GM18502 (cell line): ENCODE measurements at regions not wholly inside any gene's neighbourhood (a gene's known extent, or its start where the extent isn't known, plus 50 kb on each side); places are given as distances from the start of the nearest gene placed in this dataset.

Source experiments
- ATAC-seq: cut with Tn5 transposase; IDR thresholded peaks from one replicate; pipeline ENCODE4 v1.9.1; 2021; ENCODE audit warnings: mild to moderate bottlenecking; ENCODE audit not compliant: unreplicated experiment, poor library complexity

DNA sequence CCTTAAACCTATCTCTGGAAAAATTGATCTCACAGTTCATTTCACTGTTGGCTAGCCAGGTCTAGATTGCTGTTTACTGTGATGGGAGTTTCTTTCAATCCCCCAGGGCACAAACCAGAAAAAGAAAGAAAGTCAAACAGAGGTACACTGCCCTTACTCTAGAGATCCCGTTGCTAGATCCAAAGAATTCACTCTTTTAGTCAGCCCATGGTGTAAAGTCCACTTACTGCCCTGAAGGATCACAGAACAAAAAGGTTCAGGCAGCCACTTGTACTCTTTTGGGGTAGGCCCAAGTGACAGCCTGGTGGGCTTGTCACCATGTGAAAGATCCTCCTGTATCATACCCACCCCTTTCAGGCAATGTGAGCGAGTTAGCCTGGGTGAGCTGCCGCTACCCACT, 162.6 kb upstream of the CCDC179 start:
- no peak for ATAC-seq

DNA sequence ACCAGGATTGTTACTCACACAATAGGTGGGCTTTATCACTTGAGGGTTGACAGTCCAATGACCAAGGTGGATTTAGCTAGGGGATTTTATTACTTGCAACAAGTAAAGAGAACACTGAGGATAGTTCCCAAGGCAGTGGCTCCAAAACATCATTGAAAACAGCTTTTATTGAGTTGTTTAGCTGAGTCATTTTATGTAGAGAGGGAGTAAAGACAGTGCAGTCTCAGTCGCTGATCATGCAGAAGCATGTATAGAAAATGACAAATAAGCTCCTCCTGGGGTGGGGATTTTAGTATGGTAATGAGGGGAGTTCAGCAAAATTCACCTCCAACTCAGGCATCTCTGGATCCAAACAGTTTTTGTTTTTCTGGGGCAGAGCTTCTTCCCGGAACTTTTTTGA, 163.0 kb upstream of the CCDC179 start:
- no peak for ATAC-seq

DNA sequence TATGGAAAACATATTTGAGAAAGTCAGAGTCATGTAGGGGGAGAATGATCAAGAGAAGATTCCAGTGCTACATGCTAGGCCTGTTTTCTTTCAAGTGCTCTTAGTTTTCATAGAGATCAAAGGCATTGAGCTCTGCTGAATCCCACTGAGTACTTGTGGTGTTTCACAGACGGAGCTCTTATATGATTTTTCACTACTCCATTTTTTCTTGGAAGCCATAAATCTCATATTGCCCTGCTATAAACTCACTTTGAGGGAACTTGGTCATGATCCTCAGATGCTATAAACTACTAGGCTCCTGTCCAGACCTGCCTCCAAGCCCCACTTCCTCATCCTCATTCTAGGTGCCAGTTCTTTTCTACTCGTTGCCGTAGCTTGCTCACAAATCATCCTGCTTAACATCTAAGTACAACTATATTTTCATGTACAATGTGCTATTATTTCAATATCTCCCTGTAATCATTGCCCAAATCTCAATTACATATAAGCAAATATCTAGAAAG, 180.8 kb upstream of the CCDC179 start:
- no peak for ATAC-seq

DNA sequence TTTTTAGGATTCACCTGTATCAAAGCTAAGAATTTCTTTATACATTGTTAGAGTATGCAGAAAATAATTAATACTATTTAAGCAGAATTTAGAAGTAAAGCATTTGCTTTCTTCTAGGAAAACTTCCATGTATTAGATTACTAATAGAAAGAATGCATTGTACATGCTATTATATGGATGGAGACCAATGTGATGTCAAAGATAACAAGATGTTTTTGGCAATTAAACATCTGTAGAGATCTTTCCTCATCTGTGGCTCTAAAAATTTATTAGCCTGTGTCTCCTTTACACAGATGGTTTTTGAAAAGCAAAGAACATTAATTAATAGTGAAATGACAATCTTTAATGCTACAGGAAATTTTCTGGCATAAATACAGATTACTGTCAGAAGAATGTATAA, 198.4 kb upstream of the CCDC179 start:
- no peak for ATAC-seq

DNA sequence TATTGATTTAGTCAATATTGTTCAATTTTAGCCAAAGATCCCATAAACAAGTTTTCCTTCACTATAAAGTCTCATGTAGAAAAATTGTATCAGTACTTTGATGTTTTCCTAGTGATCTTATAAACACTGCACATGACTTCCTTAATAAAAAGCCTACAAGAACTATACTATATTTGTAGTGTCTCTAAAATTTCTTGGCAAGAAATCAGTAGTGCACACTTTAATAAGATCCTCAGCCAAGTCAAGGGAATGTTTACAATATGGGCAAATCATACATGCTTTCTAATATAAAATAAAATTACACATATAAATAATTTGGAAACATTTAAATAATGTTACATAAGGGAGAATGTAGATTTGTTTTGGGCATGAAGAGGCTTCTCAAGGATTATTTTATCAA, 203.0 kb upstream of the CCDC179 start:
- ATAC-seq, result no peak

DNA sequence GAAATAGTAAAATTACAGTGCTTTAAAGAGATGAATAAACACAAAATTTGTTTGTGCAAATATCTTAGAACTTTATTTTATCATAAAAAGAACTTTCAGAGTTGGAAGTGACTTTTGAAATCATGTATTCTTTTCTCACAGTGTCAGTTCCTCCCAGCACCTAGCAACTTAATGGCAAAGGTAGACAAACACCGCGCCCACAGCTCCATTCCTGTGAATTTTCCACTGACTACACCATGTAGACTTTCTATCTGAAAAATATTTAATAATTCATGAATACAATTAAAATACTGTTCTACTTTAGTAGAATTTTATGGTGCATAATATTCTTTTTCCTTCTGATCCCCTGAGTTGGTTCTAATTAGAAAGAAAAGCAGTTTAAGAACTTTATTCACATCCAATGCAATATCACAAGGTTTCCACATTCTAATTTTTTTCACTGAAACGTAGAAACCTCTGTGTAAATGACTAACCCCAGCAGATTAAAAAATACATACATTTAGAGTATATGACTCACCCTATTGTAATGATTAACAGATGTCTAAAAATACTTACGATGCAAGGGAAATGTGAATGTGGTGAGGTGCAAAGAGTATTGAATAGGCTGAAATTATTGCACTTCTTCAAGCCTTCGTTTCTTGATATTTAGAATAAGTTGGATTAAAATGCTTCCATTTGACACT, 218.2 kb upstream of the CCDC179 start:
- peak; percentile 72 for ATAC-seq

DNA sequence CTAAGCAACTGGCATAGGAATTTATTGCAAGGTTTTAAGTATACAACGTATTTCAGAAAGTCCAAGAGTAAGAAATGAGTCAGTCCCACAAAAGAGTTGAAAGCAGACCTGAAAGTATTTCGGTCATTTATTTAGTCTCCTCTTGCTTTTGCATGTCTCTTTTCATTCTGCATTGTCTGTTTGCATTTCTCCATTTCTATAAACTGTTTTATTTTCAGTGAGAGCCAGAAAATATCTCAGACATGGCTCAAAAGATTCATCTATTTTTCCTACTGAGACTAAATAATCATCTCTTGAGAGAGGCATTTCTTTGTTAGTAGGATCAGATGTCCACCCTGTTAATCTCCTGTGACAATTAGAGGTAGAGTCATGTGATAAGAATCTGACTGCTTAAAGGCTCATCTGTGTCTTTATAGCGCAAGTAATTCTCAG, 219.1 kb upstream of the CCDC179 start:
- ATAC-seq, result peak; percentile 77

DNA sequence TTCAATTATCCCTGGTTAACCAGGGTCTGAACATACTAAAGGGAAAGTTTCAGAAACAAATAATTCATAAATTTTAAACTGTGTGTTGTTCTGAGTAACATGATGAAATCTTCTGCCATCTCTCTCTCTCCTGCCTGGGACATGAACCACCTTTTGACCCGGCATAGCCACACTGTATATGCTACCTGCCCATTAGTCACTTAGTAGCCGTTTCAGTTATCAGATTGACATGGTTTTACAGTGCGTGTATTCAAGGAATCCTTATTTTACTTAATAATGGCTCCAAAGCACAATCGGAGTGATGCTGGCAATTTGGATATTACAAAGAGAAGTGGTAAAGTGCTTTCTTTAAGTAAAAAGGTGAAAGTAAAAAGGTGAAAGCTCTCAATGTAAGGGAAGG, 227.1 kb upstream of the CCDC179 start:
- ATAC-seq, result no peak

DNA sequence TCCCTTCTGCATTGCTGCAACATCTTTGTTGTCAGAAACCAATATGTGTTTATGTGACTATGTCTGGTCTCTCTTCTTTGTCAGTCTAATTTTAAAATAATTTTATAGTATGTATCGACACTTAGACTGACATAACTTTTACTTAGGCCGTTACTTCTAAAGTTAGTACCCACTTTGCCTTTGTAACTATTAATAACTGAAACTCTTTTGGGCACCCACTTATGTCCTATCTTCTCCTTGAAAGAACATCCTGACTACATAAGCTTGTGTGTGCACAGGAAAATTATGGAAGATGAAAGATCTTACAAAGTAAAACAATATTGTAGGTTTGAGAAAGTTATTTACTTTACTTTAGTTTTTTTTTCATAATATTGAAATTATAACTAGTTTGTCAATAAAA, 230.4 kb upstream of the CCDC179 start:
- no peak for ATAC-seq

DNA sequence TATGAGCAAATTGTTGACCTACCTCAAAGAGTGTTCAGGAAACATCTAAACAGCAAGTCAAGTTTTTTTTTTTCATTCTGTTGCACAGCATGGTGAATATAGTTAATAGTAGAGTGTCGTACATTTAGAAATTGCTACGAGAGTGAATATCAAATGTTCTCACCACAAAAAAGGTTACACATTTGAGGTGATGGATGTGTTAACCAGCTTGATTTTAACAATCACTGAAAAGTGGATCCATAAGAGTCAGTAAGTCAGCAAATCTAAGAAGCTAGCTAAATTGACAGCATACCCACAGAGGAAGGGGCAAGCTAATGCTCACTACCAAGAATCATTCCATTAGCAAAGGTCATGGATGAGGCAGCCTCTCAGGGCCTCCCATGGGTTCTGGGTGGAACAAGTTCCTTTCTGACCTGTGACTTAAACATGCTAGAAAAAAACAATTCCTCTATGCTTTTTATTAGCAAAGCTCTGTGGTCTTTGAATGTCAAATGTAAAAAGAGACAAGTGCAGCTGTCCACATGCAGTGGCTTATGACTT, 235.4 kb upstream of the CCDC179 start:
- no peak for ATAC-seq

DNA sequence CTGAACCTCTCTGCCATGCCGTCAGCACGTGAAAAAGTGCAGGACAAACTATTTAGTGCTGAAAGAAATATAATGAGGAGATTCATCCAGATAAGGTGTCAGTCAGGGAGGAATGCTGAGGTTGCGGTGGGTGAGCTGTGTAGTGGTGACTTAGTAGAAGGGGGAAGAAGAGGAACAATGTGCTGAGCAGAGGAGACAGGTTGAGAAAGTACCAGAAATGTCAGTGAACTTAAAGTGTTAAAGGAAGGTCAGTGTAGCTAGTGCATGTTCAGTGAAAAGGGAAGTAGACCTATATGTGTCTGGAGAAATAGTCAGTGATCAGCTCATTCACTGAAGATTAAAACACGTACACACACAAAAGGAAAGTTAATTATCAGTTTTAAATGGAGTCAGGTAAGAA, 237.6 kb upstream of the CCDC179 start:
- ATAC-seq, result no peak

DNA sequence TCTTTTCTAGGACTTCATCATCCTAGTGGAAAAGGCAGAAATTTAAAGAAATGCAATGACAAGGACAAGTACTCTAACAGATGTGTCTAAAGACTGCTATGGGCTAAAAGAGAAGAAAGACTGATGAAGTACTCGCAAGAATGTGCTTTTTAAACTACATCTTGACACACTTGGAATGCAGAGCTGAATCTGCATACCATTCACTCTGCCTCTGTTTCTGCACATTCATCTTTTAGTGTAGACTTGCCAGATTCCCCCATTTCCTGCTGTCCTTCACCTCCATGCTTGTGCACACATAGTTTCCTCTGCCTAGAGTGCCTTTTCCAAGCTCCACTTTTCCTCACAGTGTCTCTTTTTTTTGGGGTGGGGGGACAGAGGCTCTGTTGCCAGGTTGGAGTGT, 239.0 kb upstream of the CCDC179 start:
- no peak for ATAC-seq

DNA sequence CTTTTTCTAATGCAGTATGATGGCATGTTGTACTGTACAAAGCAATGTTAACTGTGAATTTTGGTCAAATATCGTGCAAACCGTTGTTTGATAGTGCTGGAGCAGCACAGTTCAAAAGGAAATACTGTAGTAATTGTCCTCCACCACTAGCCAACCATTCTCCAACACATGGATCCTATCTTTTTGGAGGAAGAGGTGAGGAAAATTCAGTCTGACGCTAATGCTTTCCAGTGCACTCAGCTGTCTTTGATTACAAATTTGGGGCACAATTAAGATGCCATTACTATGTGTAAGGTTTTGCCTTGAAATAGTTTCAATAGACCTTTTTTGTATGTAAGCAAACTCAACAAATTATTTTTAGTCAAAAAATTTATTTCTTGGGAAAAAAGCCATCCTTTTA, 240.5 kb upstream of the CCDC179 start:
- no peak for ATAC-seq

DNA sequence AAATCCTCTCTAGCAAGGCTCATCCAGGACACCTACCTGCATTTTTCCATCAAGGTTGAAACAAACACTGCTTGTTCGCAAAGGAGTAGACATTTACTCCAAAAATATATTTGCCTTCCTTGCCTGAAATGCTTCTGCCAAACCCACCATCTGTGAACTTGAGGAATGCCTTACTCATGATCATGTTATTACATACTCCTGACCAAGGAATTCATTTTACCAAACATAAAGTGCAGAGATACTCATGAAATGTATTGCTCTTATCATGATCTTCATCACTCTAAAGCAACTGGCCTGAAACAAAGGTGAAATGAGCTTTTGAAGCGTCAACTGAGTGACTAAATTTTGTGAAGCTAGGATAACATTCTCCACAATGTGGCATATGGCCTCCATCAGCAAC, 243.1 kb upstream of the CCDC179 start:
- no peak for ATAC-seq

DNA sequence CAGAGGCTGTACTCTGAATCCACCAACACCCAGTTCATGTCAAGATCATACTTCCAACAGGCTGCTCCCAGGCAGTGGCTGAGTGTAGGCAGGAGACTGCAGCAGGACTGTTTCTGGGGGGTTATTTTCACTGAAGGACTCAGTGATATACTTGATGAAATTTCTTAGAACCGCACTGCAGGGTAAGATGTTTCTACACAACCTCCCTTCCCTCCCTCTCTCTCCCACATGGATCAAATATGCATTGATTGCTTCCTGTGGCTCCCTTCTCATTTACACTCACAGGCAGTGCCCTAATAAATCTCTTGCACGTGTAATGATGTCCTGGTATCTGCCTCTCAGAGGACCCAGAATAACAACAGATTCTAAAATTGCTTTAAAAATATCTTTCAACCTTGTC, 251.3 kb upstream of the CCDC179 start:
- ATAC-seq, result no peak

DNA sequence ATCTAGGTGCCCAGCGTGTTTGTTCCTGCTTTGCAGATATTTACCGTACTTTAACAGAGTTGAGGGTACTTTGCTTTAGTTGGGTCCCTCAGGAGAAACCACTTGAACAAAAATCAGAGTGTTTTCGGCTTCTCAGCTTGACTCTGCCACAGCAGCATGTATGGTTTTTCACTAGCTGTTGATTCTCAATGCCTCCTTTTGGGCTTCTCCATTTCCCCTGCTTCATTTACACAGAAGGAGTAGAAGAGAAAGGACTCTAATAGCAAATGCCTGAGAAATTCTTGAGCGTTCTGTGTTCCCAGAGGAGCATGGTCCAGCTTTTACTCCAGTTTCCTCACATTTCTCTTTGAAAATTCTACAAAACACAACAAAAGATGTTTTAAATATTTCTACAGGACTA, 252.1 kb upstream of the CCDC179 start:
- no peak for ATAC-seq

DNA sequence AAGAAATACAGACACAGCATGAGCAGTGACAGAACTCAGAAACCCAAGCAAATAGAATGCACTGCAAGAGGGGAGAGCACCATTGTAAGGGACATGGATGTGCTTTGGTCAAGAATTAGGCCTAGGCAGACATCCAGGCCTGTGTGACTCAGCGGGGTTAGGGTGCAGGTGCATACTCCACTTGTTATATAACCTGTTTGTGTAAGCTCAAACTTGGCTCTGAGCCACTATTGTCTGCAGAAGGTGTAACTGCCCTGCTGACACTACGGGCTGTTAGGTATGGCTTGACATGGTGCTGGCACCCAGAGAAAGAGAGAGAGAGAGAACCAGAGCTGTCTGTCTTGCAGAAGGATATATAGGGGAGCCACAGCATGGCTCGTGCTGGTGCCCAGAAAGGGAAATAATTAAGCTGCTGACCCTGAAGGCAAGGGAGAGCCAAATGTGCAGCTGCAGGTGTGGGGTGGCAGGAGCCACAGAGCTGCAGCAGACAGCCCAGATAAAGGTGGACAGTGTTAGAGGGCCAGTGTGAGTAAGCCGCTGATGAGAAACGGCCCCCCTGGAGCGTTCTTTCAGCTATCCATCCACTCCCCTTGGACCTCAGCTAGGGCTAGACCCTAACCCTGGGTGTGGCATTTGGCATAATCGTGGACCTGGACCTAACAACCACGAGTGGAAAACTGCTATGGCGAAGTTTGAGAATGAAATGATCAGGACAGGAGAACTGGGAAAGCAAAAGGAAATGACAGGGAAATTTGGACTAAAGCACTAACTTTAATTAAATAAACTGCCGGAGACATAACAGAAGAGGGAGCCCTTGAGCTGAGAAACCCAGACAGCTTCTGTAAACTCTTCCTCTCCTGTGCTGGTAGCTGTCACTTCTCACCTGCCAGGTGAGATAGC, 253.0 kb upstream of the CCDC179 start:
- peak; percentile 66 for ATAC-seq

DNA sequence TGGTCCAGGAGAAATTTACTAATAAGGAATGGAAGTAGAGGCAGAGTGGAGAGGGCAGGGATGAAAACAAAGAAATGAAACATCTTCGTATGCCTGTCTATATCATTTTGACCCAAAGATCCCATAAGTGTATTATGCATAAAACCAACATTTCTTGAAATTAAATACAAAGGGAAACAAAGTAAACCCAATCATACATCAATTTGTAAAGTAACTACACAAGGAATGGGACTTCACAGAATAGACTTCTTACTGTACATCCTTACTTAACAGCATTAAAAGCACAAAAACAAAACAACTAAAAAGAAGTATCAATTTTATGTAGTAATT, 253.6 kb upstream of the CCDC179 start:
- no peak for ATAC-seq

DNA sequence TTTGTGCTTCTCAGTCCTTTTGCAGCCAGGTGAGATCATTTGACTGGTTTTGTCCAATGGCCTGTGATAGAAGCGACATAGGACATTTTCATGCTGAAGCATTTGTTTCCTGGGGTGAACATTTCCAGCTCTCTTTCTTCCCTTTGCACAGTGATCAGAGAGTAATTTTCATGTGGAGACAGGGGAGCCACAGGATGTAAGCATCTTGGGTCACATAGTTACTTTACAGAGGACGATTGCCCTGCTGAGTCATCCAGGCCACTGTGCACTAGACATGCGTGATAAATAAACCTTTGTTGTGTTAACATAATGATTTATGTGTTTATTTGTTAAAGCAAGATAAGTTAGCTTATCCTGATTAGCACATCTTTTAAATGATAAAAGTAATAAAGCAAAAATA, 263.5 kb upstream of the CCDC179 start:
- no peak for ATAC-seq

DNA sequence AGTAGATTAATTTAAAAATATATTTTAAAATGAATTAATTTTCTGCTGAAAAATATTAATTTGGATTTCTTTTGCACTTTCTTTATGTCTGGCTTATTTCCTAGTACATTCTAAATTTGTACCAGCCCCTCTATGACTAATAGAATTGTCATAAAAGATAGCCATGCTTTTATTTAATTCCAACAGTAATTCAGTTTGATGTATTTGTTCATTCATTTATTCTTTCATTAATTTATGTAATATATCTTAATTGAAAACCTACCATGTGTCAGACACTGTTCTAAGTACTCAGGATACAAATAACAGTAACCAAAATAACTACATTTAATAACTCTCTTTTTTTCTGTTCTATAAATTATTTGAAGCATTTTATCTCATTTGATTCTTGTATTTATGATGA, 264.0 kb upstream of the CCDC179 start:
- ATAC-seq, result no peak

DNA sequence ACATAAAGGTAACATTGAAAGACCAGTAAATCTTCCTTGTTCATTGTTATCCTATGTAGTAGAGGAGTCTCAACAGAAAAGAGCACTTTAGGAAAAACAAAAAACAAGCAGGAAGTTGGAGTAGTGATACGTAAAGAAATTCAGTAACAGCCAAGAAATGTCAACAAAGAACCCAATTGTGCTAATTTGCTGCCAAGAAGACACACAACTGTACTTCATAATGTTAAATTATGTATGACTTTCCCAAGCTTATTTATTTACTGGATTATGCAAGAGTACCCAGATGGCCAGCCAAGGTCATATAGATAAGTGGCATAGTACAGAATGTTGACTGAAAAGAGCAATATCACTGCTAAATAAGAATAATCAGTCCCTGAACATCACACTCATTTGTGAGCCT, 264.7 kb upstream of the CCDC179 start:
- ATAC-seq, result no peak

DNA sequence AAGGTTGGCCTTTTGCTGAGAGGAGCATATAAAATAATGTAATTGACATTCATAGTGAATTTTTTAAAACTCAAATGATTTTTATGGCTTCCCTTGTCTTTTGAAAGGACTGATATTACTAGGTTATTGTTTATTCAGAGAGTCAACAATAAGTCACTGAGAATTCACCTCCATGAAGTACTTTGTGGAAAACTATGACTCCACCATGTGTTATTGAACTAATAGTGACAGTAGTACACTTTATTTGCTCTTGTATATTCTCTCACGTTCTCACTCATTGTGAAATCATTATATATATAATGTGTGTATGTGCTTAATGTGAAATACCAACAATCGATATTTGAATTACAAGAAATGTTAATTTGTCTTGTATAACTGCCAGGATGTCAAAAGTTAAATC, 267.4 kb upstream of the CCDC179 start:
- no peak for ATAC-seq
